NCI-H1048 (cell line): ENCODE measurements at regions not wholly inside any gene's neighbourhood (a gene's known extent, or its start where the extent isn't known, plus 50 kb on each side); places are given as distances from the start of the nearest gene placed in this dataset.

Source experiments
- DNase-seq: peaks from one replicate; lab custom pipeline; 2025; lab: John Stamatoyannopoulos, UW

DNA sequence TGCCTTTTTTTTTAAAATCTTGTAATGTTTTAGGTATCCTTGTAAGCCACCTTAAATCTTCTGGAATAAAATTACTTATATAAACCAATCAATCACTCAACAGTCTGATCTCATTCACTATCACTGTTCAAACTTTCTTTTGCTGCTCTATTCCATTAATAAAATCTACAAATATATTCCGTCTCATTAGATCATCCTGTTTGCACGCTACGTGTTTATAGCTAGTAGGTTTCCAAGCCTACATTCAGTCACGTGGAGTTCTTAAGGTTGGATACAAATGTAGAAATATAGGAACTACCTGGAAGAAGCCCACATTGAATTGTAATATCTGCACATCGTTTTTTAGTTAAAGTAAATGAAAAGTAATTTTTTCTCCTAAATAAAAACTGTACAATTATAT, 274.8 kb upstream of the CNTN4 start:
- DNase-seq = no peak

- no peak for DNase-seq
These were observed 274.3 kb upstream of the CNTN4 start for GRCh38 chr3:1824359-1824758.

- no peak for DNase-seq
These were observed 270.1 kb upstream of the CNTN4 start for GRCh38 chr3:1828519-1828918.

DNA sequence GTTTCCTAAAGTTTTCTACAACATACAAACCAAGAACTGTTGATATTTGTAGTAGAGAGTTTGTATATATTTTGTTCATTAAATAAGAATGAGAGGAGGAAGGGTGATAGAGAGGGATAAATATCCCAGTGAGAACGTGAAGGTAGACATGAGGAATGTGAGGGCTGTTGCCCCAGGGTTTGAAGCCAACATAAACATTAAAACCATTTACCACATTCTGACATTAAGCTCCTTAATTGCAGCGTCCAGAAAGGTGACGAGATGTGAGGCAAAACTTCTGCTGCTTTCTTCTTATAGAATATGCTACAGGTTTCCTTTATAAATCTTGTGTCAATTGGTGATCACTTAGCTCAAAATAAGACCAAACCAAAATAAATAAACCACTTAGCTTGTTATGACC, 267.8 kb upstream of the CNTN4 start:
- no peak for DNase-seq

DNA sequence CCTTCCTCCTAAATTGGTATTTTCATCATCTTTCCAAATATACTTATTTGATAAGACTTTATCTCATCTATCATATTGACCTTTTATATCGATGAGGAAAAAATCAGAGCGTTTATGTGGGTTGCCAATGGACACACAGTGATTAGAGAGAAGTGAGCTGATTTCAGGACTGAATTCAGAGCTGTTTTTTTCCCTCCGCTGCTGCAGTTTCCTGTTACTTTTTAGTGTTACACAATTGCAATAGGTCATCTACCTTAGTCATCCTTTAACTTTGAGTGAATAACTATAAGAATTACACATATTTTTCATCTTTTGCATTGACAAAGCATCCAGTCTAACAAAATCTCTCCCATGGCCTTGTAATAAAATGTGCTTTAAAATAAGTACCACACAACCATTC, 266.3 kb upstream of the CNTN4 start:
- no peak for DNase-seq

GRCh38 chr3:1843111-1843510, 255.6 kb upstream of the CNTN4 start:
- no peak for DNase-seq

GRCh38 chr3:1847571-1847970, 251.1 kb upstream of the CNTN4 start:
- no peak for DNase-seq

DNA sequence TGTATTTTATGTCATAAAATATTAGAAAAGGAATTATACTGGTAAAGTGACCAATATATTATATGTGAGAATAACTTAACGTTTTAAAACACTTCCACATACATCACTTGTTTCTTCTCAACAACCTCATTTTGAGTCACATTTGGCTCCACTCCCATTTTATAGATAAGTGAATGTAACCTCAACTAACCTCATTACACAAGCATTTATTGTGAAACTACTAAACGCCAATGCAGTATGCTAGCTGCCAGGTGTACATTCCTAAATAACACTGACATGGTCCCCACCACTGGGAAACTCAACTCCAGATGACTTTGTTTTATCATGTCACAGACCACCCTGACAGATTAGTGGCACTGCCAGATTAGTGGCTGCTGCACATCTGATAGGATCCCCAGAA, 249.7 kb upstream of the CNTN4 start:
- DNase-seq = no peak

DNA sequence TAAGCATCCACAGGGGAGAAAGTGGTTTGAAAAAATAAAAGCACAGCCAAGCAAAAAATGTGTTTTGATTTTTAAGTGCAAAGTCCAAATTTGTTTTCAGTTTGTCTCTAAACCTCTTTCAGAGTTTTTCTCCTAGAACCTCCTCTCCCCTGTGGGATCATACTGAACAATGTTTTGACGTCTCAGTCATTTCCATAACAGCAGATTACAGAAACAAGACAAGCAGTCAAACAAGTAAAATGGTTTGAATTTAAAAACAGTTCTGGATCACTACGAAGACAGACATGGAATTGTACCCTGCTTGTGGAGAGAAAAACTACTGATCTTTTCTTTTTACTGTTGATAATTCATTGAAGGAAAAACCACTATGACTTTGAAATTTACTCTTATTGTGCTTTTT, 245.7 kb upstream of the CNTN4 start:
- DNase-seq = no peak

GRCh38 chr3:1855841-1856240, 242.8 kb upstream of the CNTN4 start:
- no peak for DNase-seq

DNA sequence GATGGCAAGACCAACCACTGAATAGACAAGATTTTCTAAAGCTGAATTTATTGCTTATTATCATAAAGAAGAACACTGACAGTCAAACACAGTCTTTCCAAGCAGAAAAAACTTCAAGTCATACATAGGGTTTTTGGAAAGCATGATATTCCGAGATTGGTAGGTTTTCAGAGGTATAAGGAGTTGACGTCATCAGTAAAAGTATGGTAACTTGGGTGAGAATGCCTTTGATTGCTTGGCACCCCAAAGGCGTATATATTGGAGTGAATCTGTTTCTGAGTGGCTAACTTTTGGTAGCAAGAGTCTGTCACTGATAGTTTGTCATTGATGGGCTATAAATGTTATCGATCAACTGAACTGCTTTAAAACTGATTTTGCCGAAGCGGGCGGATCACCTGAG, 227.9 kb upstream of the CNTN4 start:
- DNase-seq = no peak

GRCh38 chr3:1883534-1883933, 215.1 kb upstream of the CNTN4 start:
- DNase-seq = no peak

DNA sequence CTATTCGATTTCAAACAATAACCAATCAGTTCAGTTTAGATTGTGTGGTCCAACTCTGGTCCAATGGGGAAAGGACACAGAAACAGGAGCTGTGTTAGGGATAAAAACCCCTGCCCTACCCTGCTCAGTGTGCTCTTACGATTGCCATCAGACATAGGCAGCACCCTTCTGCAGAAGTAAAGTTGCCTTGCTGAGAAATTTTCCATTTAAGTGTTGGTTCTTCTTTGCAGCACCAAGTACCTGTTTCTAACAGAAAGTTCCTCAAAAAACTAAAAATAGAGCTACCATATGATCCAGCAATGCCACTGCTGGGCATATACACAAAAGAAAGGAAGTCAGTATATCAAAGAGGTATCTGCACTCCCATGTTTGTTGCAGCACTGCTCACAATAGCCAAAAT, 206.2 kb upstream of the CNTN4 start:
- no peak for DNase-seq

DNA sequence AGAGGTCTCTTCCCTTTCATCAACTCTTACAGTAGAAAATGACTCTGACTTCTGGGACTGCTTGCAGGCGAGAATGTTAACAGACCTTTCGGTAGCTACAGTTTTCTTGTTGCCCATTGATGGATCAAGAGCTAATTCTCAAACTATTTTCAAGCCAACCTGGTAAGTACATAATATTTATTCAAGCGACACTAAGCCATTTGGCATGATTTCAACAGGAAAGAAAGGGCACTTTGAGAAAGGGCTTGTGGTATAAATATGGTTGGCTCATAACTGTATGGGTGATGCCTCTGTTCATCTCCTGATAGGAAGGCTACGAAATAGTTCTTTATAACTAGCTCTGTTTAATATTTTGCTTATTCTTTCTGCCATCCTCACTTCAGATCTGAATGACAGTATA, 196.2 kb upstream of the CNTN4 start:
- peak; percentile 14 for DNase-seq

DNA sequence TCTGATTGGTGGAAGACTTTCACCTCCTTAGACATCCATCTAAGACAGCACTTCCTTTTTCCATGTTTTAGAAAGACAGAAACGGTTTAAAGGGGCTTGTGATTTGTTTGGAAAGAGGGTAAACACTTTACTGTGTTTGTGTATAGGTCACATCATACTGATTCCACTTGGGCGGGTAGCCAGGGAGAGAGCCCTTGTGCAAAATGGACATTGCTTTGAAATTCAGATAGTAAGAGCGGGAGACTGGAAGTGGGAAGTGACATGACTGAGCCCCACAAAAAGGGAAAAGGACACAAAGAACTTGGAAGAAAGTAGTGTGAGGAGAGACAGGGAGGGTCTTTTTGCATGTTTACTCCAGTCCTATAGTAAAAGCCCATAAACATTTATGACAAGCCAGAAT, 195.6 kb upstream of the CNTN4 start:
- no peak for DNase-seq

GRCh38 chr3:1907911-1908310, 190.8 kb upstream of the CNTN4 start:
- DNase-seq = no peak

DNA sequence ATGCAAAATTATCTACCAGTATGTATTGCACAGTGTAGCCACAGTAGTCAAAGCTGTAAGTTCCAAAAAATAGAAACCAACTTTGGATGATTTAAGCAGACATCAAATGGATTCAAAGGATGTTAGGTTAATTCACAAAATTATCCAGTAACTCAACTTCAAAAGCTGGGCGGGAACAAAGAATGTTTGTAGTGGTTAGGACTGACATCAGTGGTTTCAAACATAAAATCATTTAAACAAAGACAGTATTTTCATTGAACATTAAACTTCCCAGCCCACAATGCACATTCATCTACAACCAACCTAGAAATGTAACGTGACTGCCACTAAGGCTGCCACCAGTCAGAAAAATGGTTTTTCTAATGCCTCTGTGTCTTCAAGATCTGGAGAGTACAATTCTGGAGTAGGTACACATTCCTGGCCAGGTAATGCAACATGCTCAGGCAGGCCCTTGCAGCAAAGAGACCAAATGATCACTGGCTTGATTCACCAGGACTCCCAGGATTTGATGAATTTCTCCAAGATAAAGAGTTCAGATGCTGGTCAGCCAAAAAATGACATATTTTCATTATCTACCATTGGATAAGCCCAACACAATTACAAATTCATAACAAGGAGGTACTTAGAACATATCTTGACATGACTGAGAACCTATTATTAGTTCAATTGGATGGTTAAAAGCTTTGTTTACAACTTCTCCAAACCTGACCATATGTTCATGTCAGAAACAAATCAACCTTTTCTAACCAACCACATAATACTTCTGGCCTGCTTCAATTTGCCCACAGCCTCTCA, 189.8 kb upstream of the CNTN4 start:
- DNase-seq = no peak

- DNase-seq = no peak
These were observed 188.3 kb upstream of the CNTN4 start for GRCh38 chr3:1910322-1910721.

DNA sequence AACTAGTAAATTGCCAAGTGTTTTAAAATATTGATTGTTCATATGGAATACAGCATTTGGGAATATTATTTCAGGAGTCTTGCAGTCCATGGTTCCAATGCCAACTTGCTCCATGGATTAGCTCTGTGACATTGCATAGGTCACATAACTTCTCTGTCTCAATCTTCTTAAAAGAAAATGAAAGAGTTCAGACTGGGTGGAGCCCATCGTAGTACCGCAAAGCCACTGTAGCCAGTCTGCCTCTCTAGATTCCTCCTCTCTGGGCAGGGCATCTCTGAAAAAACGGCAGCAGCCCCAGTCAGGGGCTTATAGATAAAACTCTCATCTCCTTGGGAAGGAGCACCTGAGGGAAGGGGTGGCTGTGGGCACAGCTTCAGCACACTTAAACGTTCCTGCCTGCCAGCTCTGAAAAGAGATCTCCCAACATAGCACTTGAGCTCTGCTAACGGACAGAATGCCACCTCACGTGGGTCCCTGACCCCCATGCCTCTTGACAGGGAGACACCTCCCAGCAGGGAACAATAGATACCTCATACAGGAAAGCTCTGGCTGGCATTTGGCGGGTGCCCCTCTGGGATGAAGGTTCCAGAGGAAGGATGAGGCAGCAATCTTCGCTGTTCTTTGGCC, 168.8 kb upstream of the CNTN4 start:
- DNase-seq = no peak

DNA sequence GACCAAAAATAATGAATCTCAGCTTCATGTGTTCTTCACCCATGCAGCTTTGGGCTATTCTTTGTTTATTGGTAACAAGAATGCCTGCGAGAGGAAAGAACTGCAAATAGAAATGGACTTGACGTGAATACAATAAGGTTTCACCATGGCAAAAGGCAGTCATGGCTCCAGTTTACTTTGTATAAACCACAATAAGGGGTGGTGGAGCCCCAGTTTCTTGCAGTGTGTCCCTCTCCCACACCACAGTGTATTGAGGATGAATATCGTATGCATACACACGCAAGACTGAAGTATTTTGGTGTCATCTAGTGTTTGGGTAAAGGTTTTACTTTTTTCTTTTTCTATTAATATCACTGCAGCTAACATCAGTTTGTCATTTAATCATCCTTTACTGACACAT, 159.7 kb upstream of the CNTN4 start:
- no peak for DNase-seq

- DNase-seq = no peak
These were observed 155.9 kb upstream of the CNTN4 start for GRCh38 chr3:1942781-1943180.

DNA sequence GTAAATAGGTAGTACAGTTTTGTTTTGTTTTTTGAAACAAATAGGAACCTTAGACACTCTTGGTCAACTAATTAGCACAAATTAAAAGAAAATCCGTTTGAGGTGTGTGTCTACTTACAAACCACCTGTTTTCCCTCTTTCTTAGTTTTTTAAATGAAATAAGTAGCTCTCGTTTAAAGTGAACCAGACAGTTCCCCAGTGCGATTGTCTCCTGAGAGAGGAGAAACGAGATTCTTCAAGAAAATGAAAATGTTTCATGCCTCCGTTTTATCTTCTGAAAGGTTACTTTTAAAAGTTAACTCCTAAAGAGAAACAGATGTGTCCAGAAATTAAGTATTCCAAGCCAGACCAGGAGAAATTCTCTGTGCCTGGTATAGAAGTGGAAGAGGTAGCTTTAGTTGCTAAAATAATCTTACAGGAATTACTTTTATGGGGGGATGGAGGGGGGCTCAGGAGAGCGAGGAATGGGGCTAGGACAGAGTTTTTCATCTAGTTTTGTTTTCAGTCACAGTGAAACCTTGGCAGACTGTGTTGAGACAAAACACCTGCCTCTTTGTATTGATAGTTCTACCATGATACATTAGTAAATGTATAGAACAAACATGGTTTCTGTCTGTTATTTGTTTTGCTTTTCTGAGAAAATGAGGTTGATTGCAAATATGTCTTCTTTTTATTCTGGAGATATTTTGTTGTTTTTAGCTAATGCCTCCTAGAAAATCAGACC, 155.1 kb upstream of the CNTN4 start:
- DNase-seq = no peak

DNA sequence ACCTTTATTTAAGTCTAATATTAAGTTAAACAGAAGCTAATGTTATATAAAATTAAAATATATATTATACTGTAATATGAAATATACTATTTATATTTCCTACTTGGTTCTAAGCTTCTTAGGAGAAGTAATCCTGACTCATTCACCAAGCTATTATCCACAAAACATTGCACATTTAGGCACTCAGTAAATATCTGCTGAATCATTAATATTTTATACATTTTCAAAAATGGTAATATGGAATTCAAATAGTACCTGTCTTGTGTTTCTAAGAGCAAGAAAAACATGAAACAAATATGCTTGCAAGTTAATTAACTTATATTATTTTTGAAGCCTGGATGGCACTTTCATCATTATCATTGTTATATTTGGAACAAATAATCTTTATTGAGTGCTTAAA, 153.0 kb upstream of the CNTN4 start:
- DNase-seq = no peak
